Endothelial cell of umbilical vein (primary cell): ENCODE measurements at regions not wholly inside any gene's neighbourhood (a gene's known extent, or its start where the extent isn't known, plus 50 kb on each side); places are given as distances from the start of the nearest gene placed in this dataset.

ENCODE experiments used
- BruUV-seq: library from RNA; stranded (reverse); fragments of 400-500 nt; replicated peaks from 2 replicates; lab custom pipeline; 2021; lab: Mats Ljungman, UMichigan
- CTCF ChIA-PET: fragments of 300-600, 350-600 bp; sonication (Branson Sonifier 250); formaldehyde crosslinking; loops from one replicate; lab custom pipeline; 2021; ENCODE audit warnings: antibody characterized with exemption, inconsistent platforms; lab: Charles Lee
- POLR2A ChIA-PET: fragments of 300-600, 350-600 bp; sonication (Branson Sonifier 250); formaldehyde crosslinking; loops from one replicate; lab custom pipeline; 2021; ENCODE audit warnings: antibody characterized with exemption, inconsistent platforms; lab: Charles Lee
- DNase-seq: peaks from one replicate; pipeline ENCODE4 v3.0.0-alpha.2; 2011; ENCODE audit warnings: low read depth, low spot score
- FAIRE-seq: peaks from 2 replicates; lab custom pipeline; 2011; peaks lifted over from hg19 to GRCh38; lab: Jason Lieb, UNC
- H2AFZ ChIP-seq: 2 replicates; pipeline ENCODE4 v1.6.0; 2012; ENCODE audit warnings: low read depth, low read length, control low read depth, inconsistent platforms
- H3K27ac ChIP-seq: 2 replicates; pipeline ENCODE4 v1.5.1; 2011; ENCODE audit warnings: low read depth, mild to moderate bottlenecking, control low read depth, low read length, moderate library complexity; ENCODE audit not compliant: insufficient read depth
- H3K27me3 ChIP-seq, 2 experiments: 2 replicates each; pipeline versions ENCODE4 v1.6.0 to v1.6.1; 2011; ENCODE audit warnings: low read length in 2 of 2, mixed read lengths in 1 of 2; ENCODE audit not compliant: control insufficient read depth in 2 of 2, insufficient read depth in 2 of 2
- H3K36me3 ChIP-seq, 2 experiments: 2 replicates in 1 of 2; 3 replicates in 1 of 2; pipeline ENCODE4 v1.5.1; 2011; ENCODE audit warnings: low read length in 2 of 2, mild to moderate bottlenecking in 1 of 2, moderate library complexity in 1 of 2; ENCODE audit not compliant: control insufficient read depth in 2 of 2, insufficient read depth in 2 of 2; ENCODE audit errors: extremely low read depth in 1 of 2
- H3K4me1 ChIP-seq: 3 replicates; pipeline ENCODE4 v1.5.1; 2011; ENCODE audit warnings: mild to moderate bottlenecking, low read length; ENCODE audit not compliant: control insufficient read depth, insufficient read depth; ENCODE audit errors: extremely low read depth
- H3K4me2 ChIP-seq: 2 replicates; pipeline ENCODE4 v1.6.1; 2011; ENCODE audit warnings: low read length, control low read depth, mixed read lengths; ENCODE audit not compliant: insufficient read depth
- H3K4me3 ChIP-seq, 3 experiments: fragments of 200-600 bp in 1 of 3; sonication (generic), shearing (Covaris generic) in 1 of 3; replicated peaks in 1 of 3; 2 replicates each; pipeline ENCODE4 v1.5.1; 2011 to 2016; ENCODE audit warnings: control low read depth in 3 of 3, low read length in 3 of 3, mild to moderate bottlenecking in 2 of 3, inconsistent platforms in 1 of 3, low read depth in 1 of 3, moderate library complexity in 1 of 3; ENCODE audit not compliant: insufficient read depth in 1 of 3
- H3K79me2 ChIP-seq: 2 replicates; pipeline ENCODE4 v1.6.0; 2012; ENCODE audit warnings: low read length, inconsistent platforms; ENCODE audit not compliant: control insufficient read depth, insufficient read depth
- H3K9ac ChIP-seq: replicated peaks from 2 replicates; pipeline ENCODE3; 2011; ENCODE audit warnings: low read length, control low read depth; ENCODE audit not compliant: insufficient read depth; ENCODE audit errors: extremely low read depth
- H3K9me1 ChIP-seq: replicated peaks from 3 replicates; pipeline ENCODE4 v1.6.0; 2011; ENCODE audit warnings: mild to moderate bottlenecking, low read length; ENCODE audit not compliant: control insufficient read depth, insufficient read depth; ENCODE audit errors: extremely low read depth
- H3K9me3 ChIP-seq: replicated peaks from 2 replicates; pipeline ENCODE4 v1.5.1; 2012; ENCODE audit warnings: low read length, inconsistent platforms; ENCODE audit not compliant: control insufficient read depth, insufficient read depth
- H4K20me1 ChIP-seq: replicated peaks from 2 replicates; pipeline ENCODE3; 2011; ENCODE audit warnings: mild to moderate bottlenecking, low read length; ENCODE audit not compliant: control insufficient read depth, insufficient read depth; ENCODE audit errors: extremely low read depth
- CTCF ChIP-seq, 2 donors: IDR thresholded peaks; 1 replicate in 1 of 2; 2 replicates in 1 of 2; pipeline ENCODE4 v1.5.1; 2011; ENCODE audit warnings: low read length in 2 of 2, mild to moderate bottlenecking in 2 of 2, moderate library complexity in 2 of 2, control low read depth in 1 of 2, inconsistent platforms in 1 of 2, low read depth in 1 of 2; ENCODE audit not compliant: insufficient read depth in 1 of 2; ENCODE audit errors: extremely low read depth in 1 of 2
- FOS ChIP-seq: IDR thresholded peaks from 2 replicates; pipeline ENCODE4 v1.6.1; 2011; ENCODE audit warnings: mild to moderate bottlenecking, low read length, moderate library complexity, borderline replicate concordance; ENCODE audit not compliant: insufficient read depth
- GATA2 ChIP-seq: IDR thresholded peaks from 2 replicates; pipeline ENCODE4 v1.7.0; 2011; ENCODE audit warnings: low read depth, mild to moderate bottlenecking, moderate library complexity, mixed read lengths, low read length; ENCODE audit not compliant: insufficient read length, insufficient read depth
- JUN ChIP-seq: IDR thresholded peaks from 2 replicates; pipeline ENCODE4 v1.6.1; 2011; ENCODE audit warnings: borderline replicate concordance, low read depth; ENCODE audit not compliant: insufficient read length, insufficient read depth
- POLR2A ChIP-seq: IDR thresholded peaks from 2 replicates; pipeline ENCODE4 v1.6.1; 2012; ENCODE audit warnings: low read depth, mild to moderate bottlenecking, control low read depth, low read length
- POLR2AphosphoS5 ChIP-seq: IDR thresholded peaks from 2 replicates; pipeline ENCODE4 v1.6.1; 2012; ENCODE audit warnings: low read depth, mild to moderate bottlenecking, control low read depth, low read length, moderate library complexity; ENCODE audit not compliant: insufficient read depth
- dilution Hi-C: fragments of 300-500 bp; cut with MboI; formaldehyde crosslinking; loops from one replicate; pipeline ENCODE4 v1.15.0; 2019; ENCODE audit warnings: low sequenced_read_pairs; ENCODE audit not compliant: extremely low pct_ligation_motif_present
- intact Hi-C: fragments of 100-400 bp; cut with micrococcal nuclease; formaldehyde crosslinking; loops from one replicate; pipeline ENCODE4 v1.10.0; 2022

DNA sequence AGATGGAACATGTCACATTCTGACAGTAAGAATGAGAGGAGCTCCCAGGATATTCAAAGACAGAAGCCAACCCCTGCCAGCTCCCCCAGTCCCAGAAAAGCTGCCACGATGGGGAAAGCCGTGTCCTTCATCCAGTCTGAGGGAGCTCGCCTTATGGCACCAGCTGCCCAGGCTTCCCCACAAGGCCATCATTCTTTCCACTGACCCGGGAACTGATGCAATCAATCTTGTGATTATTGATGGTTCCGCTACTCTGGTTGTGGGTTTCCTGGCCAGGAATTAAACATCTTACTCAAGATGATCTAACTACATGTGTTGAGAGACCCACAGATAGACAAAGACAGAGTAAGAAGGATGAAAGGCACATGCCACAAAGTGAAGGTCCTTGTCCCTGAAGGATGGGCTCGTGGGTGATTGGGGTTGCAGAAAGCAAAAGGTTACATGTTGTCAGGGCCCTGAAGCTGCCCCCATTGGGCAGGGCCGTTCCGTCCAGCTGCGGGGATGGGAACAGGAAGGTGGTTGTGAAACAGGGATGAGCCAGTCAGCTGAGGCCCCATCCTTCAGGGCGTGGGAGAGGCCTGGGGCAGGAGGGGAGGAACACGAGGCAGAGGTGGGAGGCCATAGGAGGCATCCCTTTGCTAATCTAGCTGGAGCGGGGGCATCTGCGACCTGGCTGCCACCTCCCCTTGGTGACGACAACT, 127.6 kb downstream of the OAT start:
- no peak for DNase-seq
- Histone ChIP-seq H3K79me2 (no peaks in the 10 kb centered on the region), H3K9ac (no peak overlapping the region), H3K27ac (no peak overlapping the region), H3K9me1 (no peaks in the 10 kb centered on the region), H3K4me2 (no peak overlapping the region), H3K27me3 (no peaks in the 10 kb centered on the region), H2AFZ (no peak overlapping the region), H3K36me3 (no peaks in the 10 kb centered on the region), H3K4me3 (no peak overlapping the region), H4K20me1 (no peaks in the 10 kb centered on the region), H3K4me1 (no peaks in the 10 kb centered on the region), H3K9me3 (no peaks in the 10 kb centered on the region)
- FAIRE-seq = no peak
- ChIA-PET CTCF (interaction anchor here (1.7 kb wide), 1 partner anchor 98 kb away, joined by 7 read pairs; no protein-coding TSS in a partner anchor), POLR2A (no interaction called here)
- TF ChIP-seq GATA2 (no peak), JUN (no peak), POLR2A (no peak), FOS (no peak), POLR2AphosphoS5 (no peak), CTCF (IDR thresholded peaks at IDR 0.05; ENCODE audit: extremely low read depth in 1 of 2, insufficient read depth in 1 of 2, low read depth in 1 of 2, low read length in 2 of 2) (no peak)
- intact Hi-C loops (no loop called here), dilution Hi-C loops (no loop called here)
- no TSS peak for BruUV-seq
